ENCODE measurements at regions not wholly inside any gene's neighbourhood (a gene's known extent, or its start where the extent isn't known, plus 50 kb on each side); places are given as distances from the start of the nearest gene placed in this dataset.

GRCh38 chr12:91637789-91638624 is 455.4 kb upstream of the DCN start:
- TF ChIP-seq CTCF (IDR thresholded peaks at IDR 0.05; ENCODE audit: low read depth, low read length) (no peak), EZH2phosphoT487 (IDR thresholded peaks at IDR 0.05; ENCODE audit: low read depth) (no peak)

All from OCI-LY3 (cell line).